ENCODE measurements at regions not wholly inside any gene's neighbourhood (a gene's known extent, or its start where the extent isn't known, plus 50 kb on each side); places are given as distances from the start of the nearest gene placed in this dataset.

DNA sequence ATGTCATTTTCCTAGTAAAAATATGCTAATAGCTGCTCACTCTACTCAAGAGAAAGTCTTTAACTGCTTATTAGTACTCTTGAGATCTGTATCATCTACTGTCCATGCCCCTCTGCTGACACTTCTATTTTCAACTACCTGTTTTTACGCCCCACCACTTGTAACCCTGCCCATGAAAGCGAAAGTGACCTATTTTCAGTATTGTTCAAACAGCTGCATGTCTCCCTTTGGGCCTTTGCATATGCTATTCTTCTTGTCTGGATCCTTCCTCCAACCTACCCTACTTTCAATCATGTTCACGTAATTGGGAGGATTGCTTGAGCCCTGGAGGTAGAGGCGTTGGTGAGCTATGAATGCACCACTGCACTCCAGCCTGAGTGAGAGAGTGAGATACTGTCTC is 1481.3 kb downstream of the GATA3 start:
- no peak for TF ChIP-seq CTCF (IDR thresholded peaks at IDR 0.05)
- H3K27me3 ChIP-seq, result no peaks in the 10 kb centered on the region
- H3K27ac ChIP-seq, result no peak overlapping the region
- no peaks in the 10 kb centered on the region for H3K4me1 ChIP-seq
- no peaks in the 10 kb centered on the region for H3K36me3 ChIP-seq
- DNase-seq (no peak), ATAC-seq (no peak)
- peaks cover 0 to 5% of the 10 kb centered on the region in 2 donors for H3K9me3 ChIP-seq
- no peak overlapping the region for H3K4me3 ChIP-seq
- intact Hi-C loops (cut with DNase I), result no loop called here

GRCh38 chr10:9545073-9545472 is 1472.6 kb upstream of the CELF2 start:
- H3K36me3 ChIP-seq, result no peaks in the 10 kb centered on the region
- ATAC-seq (no peak), DNase-seq (no peak)
- H3K9me3 ChIP-seq, result peaks cover 0 to 7% of the 10 kb centered on the region in 2 donors
- no peak overlapping the region for H3K4me3 ChIP-seq
- H3K4me1 ChIP-seq, result no peaks in the 10 kb centered on the region
- no peak overlapping the region for H3K27ac ChIP-seq
- TF ChIP-seq CTCF (IDR thresholded peaks at IDR 0.05), result no peak
- intact Hi-C loops (cut with DNase I), result no loop called here
- H3K27me3 ChIP-seq, result no peaks in the 10 kb centered on the region

- no peak for TF ChIP-seq CTCF (IDR thresholded peaks at IDR 0.05)
- Histone ChIP-seq H3K36me3 (no peaks in the 10 kb centered on the region), H3K9me3 (peaks cover 0 to 12% of the 10 kb centered on the region in 2 donors), H3K27me3 (no peaks in the 10 kb centered on the region), H3K27ac (no peak overlapping the region), H3K4me3 (no peak overlapping the region), H3K4me1 (no peaks in the 10 kb centered on the region)
- intact Hi-C loops (cut with DNase I), result no loop called here
- DNase-seq, result no peak
- ATAC-seq, result no peak
These were observed 1469.5 kb upstream of the CELF2 start for GRCh38 chr10:9547936-9548904.

GRCh38 chr10:9550810-9551209 is 1466.9 kb upstream of the CELF2 start:
- Histone ChIP-seq H3K4me3 (no peak overlapping the region), H3K27ac (no peak overlapping the region), H3K36me3 (no peaks in the 10 kb centered on the region), H3K4me1 (no peaks in the 10 kb centered on the region), H3K9me3 (peaks cover 0 to 12% of the 10 kb centered on the region in 2 donors), H3K27me3 (no peaks in the 10 kb centered on the region)
- ATAC-seq (no peak), DNase-seq (no peak)
- intact Hi-C loops (cut with DNase I), result no loop called here
- TF ChIP-seq CTCF (IDR thresholded peaks at IDR 0.05), result no peak

DNA sequence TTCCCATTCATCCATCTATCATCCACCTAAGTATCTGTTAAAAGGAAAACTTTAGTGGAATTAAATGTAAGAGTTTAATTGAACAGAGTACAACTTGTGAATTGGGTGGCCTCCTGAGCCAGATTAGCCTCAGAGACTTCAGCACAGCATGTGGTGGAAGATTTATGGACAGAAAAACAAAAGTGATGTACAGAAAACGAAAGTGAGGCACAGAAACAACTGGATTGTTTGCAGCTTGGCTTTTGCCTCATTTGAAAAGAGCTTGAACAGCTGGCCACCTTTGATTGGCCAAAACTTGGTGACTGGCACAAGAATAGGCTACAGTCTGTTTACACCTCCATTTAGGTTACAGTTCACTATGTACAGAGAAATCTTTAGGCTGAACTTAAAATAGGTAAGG is 1463.4 kb upstream of the CELF2 start:
- ATAC-seq, result no peak

More for the DNA sequence above, 1463.4 kb upstream of the CELF2 start:
- H3K27ac ChIP-seq, result no peak overlapping the region
- intact Hi-C loops (cut with DNase I), result no loop called here
- H3K9me3 ChIP-seq, result peaks cover 0 to 12% of the 10 kb centered on the region in 2 donors
- H3K27me3 ChIP-seq, result no peaks in the 10 kb centered on the region
- H3K36me3 ChIP-seq, result no peaks in the 10 kb centered on the region
- H3K4me3 ChIP-seq, result no peak overlapping the region
- no peak for TF ChIP-seq CTCF (IDR thresholded peaks at IDR 0.05)
- DNase-seq, result no peak
- H3K4me1 ChIP-seq, result no peaks in the 10 kb centered on the region
